ENCODE measurements at regions not wholly inside any gene's neighbourhood (a gene's known extent, or its start where the extent isn't known, plus 50 kb on each side); places are given as distances from the start of the nearest gene placed in this dataset.

GRCh38 chr12:13348464-13348863 lies 151.9 kb downstream of the EMP1 start:
- H3K27me3 Mint-ChIP-seq (ENCODE audit: insufficient read depth) = peaks cover 2% of the 10 kb centered on the region
- H3K9me3 Mint-ChIP-seq = no peaks in the 10 kb centered on the region
- DNase-seq = no peak
- H3K4me1 Mint-ChIP-seq (ENCODE audit: low read depth) = peaks cover 22% of the 10 kb centered on the region
- no peaks in the 10 kb centered on the region for H3K36me3 Mint-ChIP-seq (ENCODE audit: low read depth)
- no peak overlapping the region for H3K4me3 Mint-ChIP-seq
- no peak for TF ChIP-seq CTCF (IDR thresholded peaks at IDR 0.05)
- H3K27ac Mint-ChIP-seq = no peak overlapping the region

- Mint-ChIP-seq H3K36me3 (ENCODE audit: low read depth) (no peaks in the 10 kb centered on the region), H3K9me3 (no peaks in the 10 kb centered on the region), H3K27ac (peak overlapping the region; percentile 73), H3K4me3 (peak overlapping the region; percentile 63), H3K4me1 (ENCODE audit: low read depth) (peaks cover 32% of the 10 kb centered on the region), H3K27me3 (ENCODE audit: insufficient read depth) (peaks cover 2% of the 10 kb centered on the region)
- DNase-seq = peak; percentile 66
- TF ChIP-seq CTCF (IDR thresholded peaks at IDR 0.05) = peak; percentile 57
Measured at GRCh38 chr12:13347241-13348043, 150.9 kb downstream of the EMP1 start.

GRCh38 chr12:13345722-13346121 lies 149.2 kb downstream of the EMP1 start:
- no peak for TF ChIP-seq CTCF (IDR thresholded peaks at IDR 0.05)
- H3K36me3 Mint-ChIP-seq (ENCODE audit: low read depth) = no peaks in the 10 kb centered on the region

GRCh38 chr12:13343375-13343774 lies 146.8 kb downstream of the EMP1 start:
- no peak for TF ChIP-seq CTCF (IDR thresholded peaks at IDR 0.05)
- Mint-ChIP-seq H3K4me1 (ENCODE audit: low read depth) (peaks cover 50% of the 10 kb centered on the region), H3K27me3 (ENCODE audit: insufficient read depth) (peaks cover 3% of the 10 kb centered on the region), H3K27ac (no peak overlapping the region), H3K4me3 (no peak overlapping the region), H3K36me3 (ENCODE audit: low read depth) (no peaks in the 10 kb centered on the region), H3K9me3 (no peaks in the 10 kb centered on the region)
- peak; percentile 2 for DNase-seq

More at GRCh38 chr12:13345722-13346121, 149.2 kb downstream of the EMP1 start:
- H3K27ac Mint-ChIP-seq = no peak overlapping the region
- DNase-seq = no peak
- H3K4me1 Mint-ChIP-seq (ENCODE audit: low read depth) = peaks cover 33% of the 10 kb centered on the region
- no peaks in the 10 kb centered on the region for H3K9me3 Mint-ChIP-seq
- no peaks in the 10 kb centered on the region; the same call in 1 of the 2 replicates for H3K27me3 Mint-ChIP-seq (ENCODE audit: insufficient read depth)
- H3K4me3 Mint-ChIP-seq = no peak overlapping the region

- peak; percentile 29 for DNase-seq
- H3K4me1 Mint-ChIP-seq (ENCODE audit: low read depth) = peaks cover 46% of the 10 kb centered on the region
- no peak overlapping the region for H3K4me3 Mint-ChIP-seq
- peaks cover 3% of the 10 kb centered on the region for H3K27me3 Mint-ChIP-seq (ENCODE audit: insufficient read depth)
- no peak for TF ChIP-seq CTCF (IDR thresholded peaks at IDR 0.05)
- H3K27ac Mint-ChIP-seq = no peak overlapping the region
- no peaks in the 10 kb centered on the region for H3K36me3 Mint-ChIP-seq (ENCODE audit: low read depth)
- H3K9me3 Mint-ChIP-seq = no peaks in the 10 kb centered on the region
Measured at GRCh38 chr12:13342971-13343370, 146.4 kb downstream of the EMP1 start.

Data from HFFc6 (cell line).